Fibroblast of villous mesenchyme (primary cell): ENCODE measurements at regions not wholly inside any gene's neighbourhood (a gene's known extent, or its start where the extent isn't known, plus 50 kb on each side); places are given as distances from the start of the nearest gene placed in this dataset.

ENCODE experiments used
- DNase-seq: peaks from one replicate; pipeline ENCODE4 v3.0.0-alpha.2; 2010; ENCODE audit warnings: low read depth
- H3K4me3 ChIP-seq: 2 replicates; pipeline ENCODE4 v1.5.1; 2011; ENCODE audit warnings: low read depth, mild to moderate bottlenecking, low read length
- TF ChIP-seq, protein P1 (sequence below): IDR thresholded peaks from 2 replicates; pipeline ENCODE4 v1.5.1; 2012; ENCODE audit warnings: low read depth, mild to moderate bottlenecking, low read length; ENCODE audit not compliant: insufficient read depth

DNA sequence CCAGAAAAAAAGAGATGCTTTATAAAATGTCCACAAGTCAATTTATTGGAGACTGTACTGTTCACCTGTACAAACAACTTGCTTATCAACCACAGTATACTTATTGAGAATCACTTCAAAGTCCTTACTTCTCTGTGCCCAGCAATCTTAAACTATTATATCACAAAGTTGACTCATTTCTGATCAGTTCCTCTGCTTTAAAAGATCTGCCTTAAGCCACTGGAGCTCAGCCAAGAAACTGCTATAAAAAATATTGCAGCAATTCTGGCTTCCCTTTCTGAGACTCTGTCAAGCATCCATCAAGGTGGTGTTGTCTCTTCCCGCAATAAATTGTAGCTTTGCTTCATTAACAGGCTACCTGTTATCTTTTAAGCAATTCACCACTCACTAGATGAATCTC is 375.2 kb upstream of the SPHKAP start:
- H3K4me3 ChIP-seq: no peak overlapping the region
- peak; percentile 38 for DNase-seq
- TF ChIP-seq, protein P1, sequence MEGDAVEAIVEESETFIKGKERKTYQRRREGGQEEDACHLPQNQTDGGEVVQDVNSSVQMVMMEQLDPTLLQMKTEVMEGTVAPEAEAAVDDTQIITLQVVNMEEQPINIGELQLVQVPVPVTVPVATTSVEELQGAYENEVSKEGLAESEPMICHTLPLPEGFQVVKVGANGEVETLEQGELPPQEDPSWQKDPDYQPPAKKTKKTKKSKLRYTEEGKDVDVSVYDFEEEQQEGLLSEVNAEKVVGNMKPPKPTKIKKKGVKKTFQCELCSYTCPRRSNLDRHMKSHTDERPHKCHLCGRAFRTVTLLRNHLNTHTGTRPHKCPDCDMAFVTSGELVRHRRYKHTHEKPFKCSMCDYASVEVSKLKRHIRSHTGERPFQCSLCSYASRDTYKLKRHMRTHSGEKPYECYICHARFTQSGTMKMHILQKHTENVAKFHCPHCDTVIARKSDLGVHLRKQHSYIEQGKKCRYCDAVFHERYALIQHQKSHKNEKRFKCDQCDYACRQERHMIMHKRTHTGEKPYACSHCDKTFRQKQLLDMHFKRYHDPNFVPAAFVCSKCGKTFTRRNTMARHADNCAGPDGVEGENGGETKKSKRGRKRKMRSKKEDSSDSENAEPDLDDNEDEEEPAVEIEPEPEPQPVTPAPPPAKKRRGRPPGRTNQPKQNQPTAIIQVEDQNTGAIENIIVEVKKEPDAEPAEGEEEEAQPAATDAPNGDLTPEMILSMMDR: no peak

DNA sequence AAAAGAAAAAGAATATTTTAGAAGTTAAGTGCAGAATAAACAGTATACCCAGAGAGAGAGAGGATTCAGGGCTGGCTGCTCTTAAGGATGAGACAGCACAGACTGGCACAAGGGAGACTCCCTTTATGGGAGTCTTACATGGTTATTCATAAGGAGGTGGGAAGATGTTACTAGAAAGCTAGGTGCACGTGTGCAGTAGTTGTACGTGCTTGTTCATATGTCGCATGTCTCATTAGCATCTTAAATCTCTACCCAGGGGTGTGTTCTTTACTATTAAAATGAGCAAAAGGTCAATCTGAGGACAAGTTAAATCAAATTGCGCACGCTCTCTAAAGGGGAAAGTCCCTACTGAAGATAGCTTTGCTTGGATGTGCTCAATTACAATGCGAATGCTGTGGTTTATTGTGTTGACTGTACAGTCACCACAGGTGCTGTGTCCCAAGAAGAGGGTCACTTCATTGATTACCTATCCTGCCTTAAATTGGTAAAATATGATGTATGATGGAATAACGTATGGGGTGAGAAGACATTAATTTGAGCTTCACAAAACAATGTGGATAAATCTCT is 368.0 kb upstream of the SPHKAP start:
- no peak overlapping the region for H3K4me3 ChIP-seq
- TF ChIP-seq, protein P1: no peak
- DNase-seq: no peak

DNA sequence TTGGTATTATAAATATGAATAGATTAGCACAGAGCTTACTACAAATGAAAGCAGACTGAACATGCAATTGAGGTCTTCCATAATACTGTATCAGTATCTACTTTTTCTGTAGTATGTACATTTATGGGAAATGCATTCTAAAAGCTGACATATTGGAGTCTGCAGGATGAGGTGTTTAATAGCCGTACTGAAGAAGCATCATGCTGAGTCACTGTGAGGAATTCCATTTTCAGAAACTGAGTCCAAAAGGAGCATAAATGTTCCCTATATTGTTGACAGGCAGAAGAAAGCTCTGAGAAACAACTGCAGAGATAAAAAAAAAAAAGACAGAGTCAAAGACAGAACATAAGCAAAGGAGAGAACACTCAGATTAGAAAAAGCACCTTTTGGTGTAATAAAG is 366.7 kb upstream of the SPHKAP start:
- no peak overlapping the region for H3K4me3 ChIP-seq
- DNase-seq: peak; percentile 28
- TF ChIP-seq, protein P1: no peak

DNA sequence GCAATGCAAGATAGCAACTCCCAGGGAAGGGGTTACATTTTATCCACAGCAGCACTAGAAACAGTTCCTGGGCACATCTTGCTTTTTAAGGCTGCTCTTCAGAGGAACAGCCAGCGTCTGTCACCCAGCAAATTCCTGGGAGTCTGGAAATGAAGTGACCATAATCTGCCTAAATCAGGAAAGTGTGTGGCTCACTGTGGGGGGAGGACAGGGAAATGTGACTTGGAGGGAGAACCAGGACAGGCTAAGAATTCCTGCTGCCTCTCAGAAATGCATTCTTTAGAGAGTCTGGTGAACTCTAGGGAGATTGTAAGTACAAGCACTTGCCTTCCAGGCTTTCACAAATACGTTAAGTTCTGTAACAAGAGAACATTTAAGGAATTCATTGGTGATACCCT is 364.3 kb upstream of the SPHKAP start:
- no peak for DNase-seq
- no peak overlapping the region for H3K4me3 ChIP-seq
- TF ChIP-seq, protein P1: no peak

DNA sequence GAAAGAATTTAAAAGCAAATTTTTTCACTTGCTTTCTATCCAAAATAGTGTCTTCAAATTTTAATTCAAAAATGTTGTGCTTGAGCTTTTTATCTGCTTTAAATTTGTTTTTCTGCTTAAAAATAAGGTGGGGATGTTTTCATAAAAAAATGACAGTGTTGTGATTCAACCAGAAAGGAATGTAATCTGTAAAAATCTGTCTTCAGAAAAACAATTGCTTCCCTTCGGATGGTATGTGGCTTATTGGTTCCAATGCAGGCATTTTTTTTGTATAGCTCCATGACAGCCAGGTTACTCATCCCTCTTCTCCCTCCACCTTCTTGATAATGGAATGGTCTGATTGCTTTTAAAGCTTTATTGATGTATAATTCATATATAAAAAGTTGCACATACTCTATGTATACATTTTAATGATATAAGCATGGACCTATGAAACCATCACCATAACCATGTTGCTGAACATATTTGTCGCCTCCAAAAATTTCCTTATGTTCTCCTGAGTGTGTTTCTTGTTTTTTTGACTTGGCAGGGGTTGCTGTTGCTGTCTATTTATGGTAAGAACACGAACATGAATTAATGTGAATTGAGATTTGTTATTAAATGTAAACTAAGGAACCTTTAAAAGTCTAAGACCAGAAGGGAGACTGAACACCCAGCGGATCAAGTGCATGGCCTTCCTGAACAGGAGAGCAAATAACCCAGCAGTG is 363.7 kb upstream of the SPHKAP start:
- peak; percentile 25 for DNase-seq
- TF ChIP-seq, protein P1: no peak
- no peak overlapping the region for H3K4me3 ChIP-seq

DNA sequence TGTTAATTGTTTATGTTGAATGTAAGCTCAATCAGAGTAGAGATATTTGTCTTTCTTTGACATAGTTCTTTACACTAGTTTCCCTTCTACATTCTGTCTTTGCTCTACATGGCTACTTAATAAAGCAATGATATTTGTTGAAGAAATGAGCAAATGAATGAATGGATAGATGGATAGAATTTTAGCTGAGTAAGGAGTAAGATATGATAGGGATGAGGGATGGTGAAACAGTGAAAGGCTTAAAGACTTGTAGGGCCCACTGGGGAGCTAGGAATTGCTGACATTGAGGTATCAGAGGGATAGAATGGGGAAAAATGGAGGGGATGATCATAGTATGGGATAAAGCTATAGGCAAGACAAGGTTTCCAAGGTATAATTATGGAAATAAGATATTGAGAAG is 361.6 kb upstream of the SPHKAP start:
- TF ChIP-seq, protein P1: no peak
- H3K4me3 ChIP-seq: no peak overlapping the region
- no peak for DNase-seq
